C4-2B (cell line): ENCODE measurements at regions not wholly inside any gene's neighbourhood (a gene's known extent, or its start where the extent isn't known, plus 50 kb on each side); places are given as distances from the start of the nearest gene placed in this dataset.

ENCODE experiments used
- H3K27ac ChIP-seq: fragments of 450-650 bp; 2 replicates; pipeline ENCODE4 v1.5.1; 2017
- ZFX ChIP-seq: fragments of 450-650 bp; IDR thresholded peaks from 2 replicates; pipeline ENCODE4 v1.6.1; 2017
- TF ChIP-seq, protein P1 (sequence below): fragments of 450-650 bp; conservative IDR thresholded peaks from 2 replicates; pipeline ENCODE4 v1.5.1; 2017; ENCODE audit warnings: mild to moderate bottlenecking

GRCh38 chr1:214837376-214837775 is 234.4 kb downstream of the CENPF start:
- no peak for TF ChIP-seq ZFX
- TF ChIP-seq, protein P1, sequence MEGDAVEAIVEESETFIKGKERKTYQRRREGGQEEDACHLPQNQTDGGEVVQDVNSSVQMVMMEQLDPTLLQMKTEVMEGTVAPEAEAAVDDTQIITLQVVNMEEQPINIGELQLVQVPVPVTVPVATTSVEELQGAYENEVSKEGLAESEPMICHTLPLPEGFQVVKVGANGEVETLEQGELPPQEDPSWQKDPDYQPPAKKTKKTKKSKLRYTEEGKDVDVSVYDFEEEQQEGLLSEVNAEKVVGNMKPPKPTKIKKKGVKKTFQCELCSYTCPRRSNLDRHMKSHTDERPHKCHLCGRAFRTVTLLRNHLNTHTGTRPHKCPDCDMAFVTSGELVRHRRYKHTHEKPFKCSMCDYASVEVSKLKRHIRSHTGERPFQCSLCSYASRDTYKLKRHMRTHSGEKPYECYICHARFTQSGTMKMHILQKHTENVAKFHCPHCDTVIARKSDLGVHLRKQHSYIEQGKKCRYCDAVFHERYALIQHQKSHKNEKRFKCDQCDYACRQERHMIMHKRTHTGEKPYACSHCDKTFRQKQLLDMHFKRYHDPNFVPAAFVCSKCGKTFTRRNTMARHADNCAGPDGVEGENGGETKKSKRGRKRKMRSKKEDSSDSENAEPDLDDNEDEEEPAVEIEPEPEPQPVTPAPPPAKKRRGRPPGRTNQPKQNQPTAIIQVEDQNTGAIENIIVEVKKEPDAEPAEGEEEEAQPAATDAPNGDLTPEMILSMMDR = no peak
- no peak overlapping the region for H3K27ac ChIP-seq

GRCh38 chr1:214838351-214838750 is 235.4 kb downstream of the CENPF start:
- H3K27ac ChIP-seq = no peak overlapping the region
- TF ChIP-seq, protein P1 = no peak
- TF ChIP-seq ZFX = no peak

- TF ChIP-seq, protein P1 = no peak
- TF ChIP-seq ZFX = no peak
- no peak overlapping the region for H3K27ac ChIP-seq
These were observed 237.4 kb downstream of the CENPF start for GRCh38 chr1:214840356-214840755.

DNA sequence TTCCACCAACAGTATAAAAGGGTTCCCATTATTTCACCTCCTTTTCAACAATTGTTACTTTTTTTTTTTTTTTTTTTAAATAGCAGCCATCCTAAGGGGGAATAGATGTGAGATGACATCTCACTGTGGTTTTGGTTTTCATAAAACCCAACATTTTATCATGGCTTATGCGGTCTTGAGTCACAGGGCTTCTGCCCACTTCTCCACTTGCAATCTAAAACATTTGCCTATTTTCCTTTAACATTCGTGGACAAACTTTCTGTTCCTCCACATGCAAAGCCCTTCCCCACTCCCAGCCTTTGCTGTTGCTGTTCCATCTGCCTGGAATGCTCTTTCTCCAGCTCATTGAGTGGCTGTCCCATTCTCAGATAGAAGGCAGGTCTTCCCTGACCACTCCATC is 239.7 kb upstream of the KCNK2 start:
- no peak overlapping the region for H3K27ac ChIP-seq
- TF ChIP-seq, protein P1 = no peak
- no peak for TF ChIP-seq ZFX

- H3K27ac ChIP-seq = no peak overlapping the region
- TF ChIP-seq, protein P1 = no peak
- no peak for TF ChIP-seq ZFX
These were observed 239.3 kb upstream of the KCNK2 start for GRCh38 chr1:214843281-214843680.

DNA sequence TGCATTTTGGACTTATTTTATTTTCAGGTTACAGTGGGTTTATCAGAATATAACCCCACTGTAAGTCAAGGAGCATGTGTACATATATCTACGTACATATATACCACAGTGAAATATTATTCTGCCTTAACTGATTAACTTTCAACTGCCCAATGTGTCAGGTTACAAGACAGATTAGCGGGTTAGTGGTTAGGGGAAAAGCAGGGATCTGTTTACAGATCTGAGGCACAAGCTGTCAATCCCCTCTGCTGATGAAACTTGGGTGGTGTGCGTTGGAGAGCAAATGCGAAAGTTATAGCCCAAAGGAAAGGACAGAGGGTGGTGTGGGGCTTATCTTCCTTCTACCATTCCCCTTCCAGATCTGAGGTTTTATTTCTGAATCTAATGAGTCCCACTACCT is 238.2 kb upstream of the KCNK2 start:
- no peak overlapping the region for H3K27ac ChIP-seq
- TF ChIP-seq ZFX = no peak
- TF ChIP-seq, protein P1 = no peak

DNA sequence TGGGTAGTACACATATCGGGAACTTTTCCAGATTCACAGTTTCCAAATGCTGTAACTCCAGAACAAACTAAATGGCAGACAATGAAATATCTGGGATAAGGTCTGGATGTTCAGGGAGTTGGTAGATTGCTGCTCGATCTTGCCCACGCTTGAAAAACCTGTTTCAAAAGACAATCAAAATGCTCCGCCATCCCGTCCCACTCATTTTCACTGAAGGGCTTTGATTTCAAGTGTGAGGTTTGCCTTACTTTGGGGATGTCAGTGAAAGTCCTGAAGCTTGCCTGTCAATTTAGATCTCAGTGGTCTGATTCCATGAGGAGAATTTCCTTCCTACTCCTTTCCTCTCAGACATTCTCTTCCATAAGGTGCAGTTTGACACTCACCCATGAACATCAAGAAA is 236.3 kb upstream of the KCNK2 start:
- TF ChIP-seq ZFX = no peak
- no peak overlapping the region for H3K27ac ChIP-seq

GRCh38 chr1:214847071-214847810 is 235.3 kb upstream of the KCNK2 start:
- TF ChIP-seq ZFX = no peak
- TF ChIP-seq, protein P1 = no peak
- H3K27ac ChIP-seq = no peak overlapping the region
